Endothelial cell of umbilical vein (primary cell): ENCODE measurements at regions not wholly inside any gene's neighbourhood (a gene's known extent, or its start where the extent isn't known, plus 50 kb on each side); places are given as distances from the start of the nearest gene placed in this dataset.

Experiments
- BruUV-seq: library from RNA; stranded (reverse); fragments of 400-500 nt; replicated peaks from 2 replicates; lab custom pipeline; 2021; lab: Mats Ljungman, UMichigan
- CTCF ChIA-PET: fragments of 300-600, 350-600 bp; sonication (Branson Sonifier 250); formaldehyde crosslinking; loops from one replicate; lab custom pipeline; 2021; ENCODE audit warnings: antibody characterized with exemption, inconsistent platforms; lab: Charles Lee
- POLR2A ChIA-PET: fragments of 300-600, 350-600 bp; sonication (Branson Sonifier 250); formaldehyde crosslinking; loops from one replicate; lab custom pipeline; 2021; ENCODE audit warnings: antibody characterized with exemption, inconsistent platforms; lab: Charles Lee
- DNase-seq: peaks from one replicate; pipeline ENCODE4 v3.0.0-alpha.2; 2011; ENCODE audit warnings: low read depth, low spot score
- FAIRE-seq: peaks from 2 replicates; lab custom pipeline; 2011; peaks lifted over from hg19 to GRCh38; lab: Jason Lieb, UNC
- H2AFZ ChIP-seq: 2 replicates; pipeline ENCODE4 v1.6.0; 2012; ENCODE audit warnings: low read depth, low read length, control low read depth, inconsistent platforms
- H3K27ac ChIP-seq: 2 replicates; pipeline ENCODE4 v1.5.1; 2011; ENCODE audit warnings: low read depth, mild to moderate bottlenecking, control low read depth, low read length, moderate library complexity; ENCODE audit not compliant: insufficient read depth
- H3K27me3 ChIP-seq, 2 experiments: 2 replicates each; pipeline versions ENCODE4 v1.6.0 to v1.6.1; 2011; ENCODE audit warnings: low read length in 2 of 2, mixed read lengths in 1 of 2; ENCODE audit not compliant: control insufficient read depth in 2 of 2, insufficient read depth in 2 of 2
- H3K36me3 ChIP-seq, 2 experiments: 2 replicates in 1 of 2; 3 replicates in 1 of 2; pipeline ENCODE4 v1.5.1; 2011; ENCODE audit warnings: low read length in 2 of 2, mild to moderate bottlenecking in 1 of 2, moderate library complexity in 1 of 2; ENCODE audit not compliant: control insufficient read depth in 2 of 2, insufficient read depth in 2 of 2; ENCODE audit errors: extremely low read depth in 1 of 2
- H3K4me1 ChIP-seq: 3 replicates; pipeline ENCODE4 v1.5.1; 2011; ENCODE audit warnings: mild to moderate bottlenecking, low read length; ENCODE audit not compliant: control insufficient read depth, insufficient read depth; ENCODE audit errors: extremely low read depth
- H3K4me2 ChIP-seq: 2 replicates; pipeline ENCODE4 v1.6.1; 2011; ENCODE audit warnings: low read length, control low read depth, mixed read lengths; ENCODE audit not compliant: insufficient read depth
- H3K4me3 ChIP-seq, 3 experiments: fragments of 200-600 bp in 1 of 3; sonication (generic), shearing (Covaris generic) in 1 of 3; replicated peaks in 1 of 3; 2 replicates each; pipeline ENCODE4 v1.5.1; 2011 to 2016; ENCODE audit warnings: control low read depth in 3 of 3, low read length in 3 of 3, mild to moderate bottlenecking in 2 of 3, inconsistent platforms in 1 of 3, low read depth in 1 of 3, moderate library complexity in 1 of 3; ENCODE audit not compliant: insufficient read depth in 1 of 3
- H3K79me2 ChIP-seq: 2 replicates; pipeline ENCODE4 v1.6.0; 2012; ENCODE audit warnings: low read length, inconsistent platforms; ENCODE audit not compliant: control insufficient read depth, insufficient read depth
- H3K9ac ChIP-seq: replicated peaks from 2 replicates; pipeline ENCODE3; 2011; ENCODE audit warnings: low read length, control low read depth; ENCODE audit not compliant: insufficient read depth; ENCODE audit errors: extremely low read depth
- H3K9me1 ChIP-seq: replicated peaks from 3 replicates; pipeline ENCODE4 v1.6.0; 2011; ENCODE audit warnings: mild to moderate bottlenecking, low read length; ENCODE audit not compliant: control insufficient read depth, insufficient read depth; ENCODE audit errors: extremely low read depth
- H3K9me3 ChIP-seq: replicated peaks from 2 replicates; pipeline ENCODE4 v1.5.1; 2012; ENCODE audit warnings: low read length, inconsistent platforms; ENCODE audit not compliant: control insufficient read depth, insufficient read depth
- H4K20me1 ChIP-seq: replicated peaks from 2 replicates; pipeline ENCODE3; 2011; ENCODE audit warnings: mild to moderate bottlenecking, low read length; ENCODE audit not compliant: control insufficient read depth, insufficient read depth; ENCODE audit errors: extremely low read depth
- CTCF ChIP-seq, 2 donors: IDR thresholded peaks; 1 replicate in 1 of 2; 2 replicates in 1 of 2; pipeline ENCODE4 v1.5.1; 2011; ENCODE audit warnings: low read length in 2 of 2, mild to moderate bottlenecking in 2 of 2, moderate library complexity in 2 of 2, control low read depth in 1 of 2, inconsistent platforms in 1 of 2, low read depth in 1 of 2; ENCODE audit not compliant: insufficient read depth in 1 of 2; ENCODE audit errors: extremely low read depth in 1 of 2
- EZH2 ChIP-seq: IDR thresholded peaks from 2 replicates; pipeline ENCODE4 v1.6.1; 2012; ENCODE audit warnings: borderline replicate concordance, low read depth, mild to moderate bottlenecking, moderate library complexity, low read length, inconsistent platforms; ENCODE audit not compliant: severe bottlenecking
- FOS ChIP-seq: IDR thresholded peaks from 2 replicates; pipeline ENCODE4 v1.6.1; 2011; ENCODE audit warnings: mild to moderate bottlenecking, low read length, moderate library complexity, borderline replicate concordance; ENCODE audit not compliant: insufficient read depth
- JUN ChIP-seq: IDR thresholded peaks from 2 replicates; pipeline ENCODE4 v1.6.1; 2011; ENCODE audit warnings: borderline replicate concordance, low read depth; ENCODE audit not compliant: insufficient read length, insufficient read depth
- MAX ChIP-seq: IDR thresholded peaks from 2 replicates; pipeline ENCODE4 v1.6.1; 2011; ENCODE audit not compliant: insufficient read depth, insufficient read length
- POLR2A ChIP-seq: IDR thresholded peaks from 2 replicates; pipeline ENCODE4 v1.6.1; 2012; ENCODE audit warnings: low read depth, mild to moderate bottlenecking, control low read depth, low read length
- POLR2AphosphoS5 ChIP-seq: IDR thresholded peaks from 2 replicates; pipeline ENCODE4 v1.6.1; 2012; ENCODE audit warnings: low read depth, mild to moderate bottlenecking, control low read depth, low read length, moderate library complexity; ENCODE audit not compliant: insufficient read depth
- dilution Hi-C: fragments of 300-500 bp; cut with MboI; formaldehyde crosslinking; loops from one replicate; pipeline ENCODE4 v1.15.0; 2019; ENCODE audit warnings: low sequenced_read_pairs; ENCODE audit not compliant: extremely low pct_ligation_motif_present
- intact Hi-C: fragments of 100-400 bp; cut with micrococcal nuclease; formaldehyde crosslinking; loops from one replicate; pipeline ENCODE4 v1.10.0; 2022

- intact Hi-C loops: loop anchor here (2.0 to 10.0 kb wide), 4 partner anchors 72 to 1903 kb away; no protein-coding TSS in a partner anchor
- no TSS peak for BruUV-seq
- POLR2A ChIA-PET: no interaction called here
Observed at GRCh38 chr4:64784125-64784524, 374.9 kb upstream of the TECRL start.

More at GRCh38 chr4:64784125-64784524, 374.9 kb upstream of the TECRL start:
- Histone ChIP-seq H2AFZ (no peak overlapping the region), H3K27me3 (no peaks in the 10 kb centered on the region), H3K4me1 (peaks cover 24% of the 10 kb centered on the region), H3K9me3 (no peaks in the 10 kb centered on the region), H3K9ac (peak overlapping the region; percentile 67), H4K20me1 (no peaks in the 10 kb centered on the region), H3K36me3 (no peaks in the 10 kb centered on the region), H3K4me3 (peak overlapping the region in 1 of 3 experiments; percentile 16), H3K27ac (peak overlapping the region; percentile 72), H3K79me2 (no peaks in the 10 kb centered on the region), H3K4me2 (peak overlapping the region; percentile 40), H3K9me1 (no peaks in the 10 kb centered on the region)
- peak; percentile 81 for FAIRE-seq
- peak; percentile 88 for DNase-seq
- dilution Hi-C loops: no loop called here
- TF ChIP-seq JUN (peak; percentile 71), POLR2A (no peak), CTCF (IDR thresholded peaks at IDR 0.05; ENCODE audit: extremely low read depth in 1 of 2, insufficient read depth in 1 of 2, low read depth in 1 of 2, low read length in 2 of 2) (no peak), EZH2 (no peak), POLR2AphosphoS5 (no peak), FOS (no peak), MAX (no peak)
- CTCF ChIA-PET: no interaction called here
